ENCODE measurements at regions not wholly inside any gene's neighbourhood (a gene's known extent, or its start where the extent isn't known, plus 50 kb on each side); places are given as distances from the start of the nearest gene placed in this dataset.

DNA sequence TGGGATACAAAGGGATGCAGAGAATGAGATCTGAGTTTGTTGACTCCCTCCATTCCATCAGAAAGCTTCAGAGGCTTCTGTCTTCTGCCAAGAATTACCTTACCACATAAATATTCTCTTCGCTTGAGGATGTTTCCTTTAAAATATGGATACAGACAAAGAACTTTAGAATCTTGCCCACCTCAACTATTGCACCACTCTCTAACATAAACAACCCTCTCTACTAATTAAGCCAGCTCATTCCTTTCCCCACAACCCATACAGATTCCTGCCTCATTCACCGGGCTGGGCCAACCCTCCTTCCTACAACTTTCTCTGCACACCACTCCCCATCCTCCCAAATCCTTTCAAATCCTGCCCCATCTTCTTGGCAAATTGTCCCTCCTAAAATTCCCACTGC is 315.8 kb downstream of the RAB28 start:
- FAIRE-seq (no peak), DNase-seq (no peak), ATAC-seq (no peak)
- H3K4me1 ChIP-seq, result no peaks in the 10 kb centered on the region
- 76 to 87% methylated on average over 2 of the region's 2 CpGs for WGBS, 2 donors
- H3K9me3 ChIP-seq, result no peaks in the 10 kb centered on the region
- H3K4me3 ChIP-seq, result no peak overlapping the region
- no peaks in the 10 kb centered on the region for H3K27me3 ChIP-seq
- TF ChIP-seq, protein P1, sequence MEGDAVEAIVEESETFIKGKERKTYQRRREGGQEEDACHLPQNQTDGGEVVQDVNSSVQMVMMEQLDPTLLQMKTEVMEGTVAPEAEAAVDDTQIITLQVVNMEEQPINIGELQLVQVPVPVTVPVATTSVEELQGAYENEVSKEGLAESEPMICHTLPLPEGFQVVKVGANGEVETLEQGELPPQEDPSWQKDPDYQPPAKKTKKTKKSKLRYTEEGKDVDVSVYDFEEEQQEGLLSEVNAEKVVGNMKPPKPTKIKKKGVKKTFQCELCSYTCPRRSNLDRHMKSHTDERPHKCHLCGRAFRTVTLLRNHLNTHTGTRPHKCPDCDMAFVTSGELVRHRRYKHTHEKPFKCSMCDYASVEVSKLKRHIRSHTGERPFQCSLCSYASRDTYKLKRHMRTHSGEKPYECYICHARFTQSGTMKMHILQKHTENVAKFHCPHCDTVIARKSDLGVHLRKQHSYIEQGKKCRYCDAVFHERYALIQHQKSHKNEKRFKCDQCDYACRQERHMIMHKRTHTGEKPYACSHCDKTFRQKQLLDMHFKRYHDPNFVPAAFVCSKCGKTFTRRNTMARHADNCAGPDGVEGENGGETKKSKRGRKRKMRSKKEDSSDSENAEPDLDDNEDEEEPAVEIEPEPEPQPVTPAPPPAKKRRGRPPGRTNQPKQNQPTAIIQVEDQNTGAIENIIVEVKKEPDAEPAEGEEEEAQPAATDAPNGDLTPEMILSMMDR (IDR thresholded peaks at IDR 0.05), result no peak
- no peaks in the 10 kb centered on the region for H3K36me3 ChIP-seq
- intact Hi-C loops (cut with DNase I), result no loop called here
- H3K27ac ChIP-seq, result no peak overlapping the region

DNA sequence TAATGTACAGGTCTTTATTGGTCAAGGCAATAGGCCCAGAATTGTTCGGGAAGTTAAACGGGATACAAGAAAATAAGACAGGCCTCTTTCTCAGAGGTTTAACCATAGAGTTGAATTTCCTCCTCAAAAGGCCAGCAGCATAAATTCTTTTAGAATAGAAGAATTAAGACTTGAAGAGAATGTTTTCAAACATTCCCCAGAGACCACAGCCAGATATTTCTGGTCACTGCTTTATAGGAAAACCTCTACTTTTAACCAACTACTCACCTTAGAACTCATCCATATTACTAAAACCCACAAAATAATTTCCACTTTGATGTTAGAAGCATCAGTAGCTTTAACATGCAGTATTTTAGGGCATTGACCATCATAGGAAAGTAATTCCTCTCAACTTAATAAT is 317.9 kb downstream of the RAB28 start:
- intact Hi-C loops (cut with DNase I), result no loop called here
- WGBS, 2 donors, result 86 to 89% methylated on average over 2 of the region's 2 CpGs
- H3K27ac ChIP-seq, result no peak overlapping the region
- H3K27me3 ChIP-seq, result no peaks in the 10 kb centered on the region
- H3K4me3 ChIP-seq, result no peak overlapping the region
- H3K9me3 ChIP-seq, result no peaks in the 10 kb centered on the region
- H3K4me1 ChIP-seq, result no peaks in the 10 kb centered on the region
- no peak for FAIRE-seq
- TF ChIP-seq, protein P1 (IDR thresholded peaks at IDR 0.05), result no peak
- H3K36me3 ChIP-seq, result no peaks in the 10 kb centered on the region
- no peak for DNase-seq
- ATAC-seq, result no peak

DNA sequence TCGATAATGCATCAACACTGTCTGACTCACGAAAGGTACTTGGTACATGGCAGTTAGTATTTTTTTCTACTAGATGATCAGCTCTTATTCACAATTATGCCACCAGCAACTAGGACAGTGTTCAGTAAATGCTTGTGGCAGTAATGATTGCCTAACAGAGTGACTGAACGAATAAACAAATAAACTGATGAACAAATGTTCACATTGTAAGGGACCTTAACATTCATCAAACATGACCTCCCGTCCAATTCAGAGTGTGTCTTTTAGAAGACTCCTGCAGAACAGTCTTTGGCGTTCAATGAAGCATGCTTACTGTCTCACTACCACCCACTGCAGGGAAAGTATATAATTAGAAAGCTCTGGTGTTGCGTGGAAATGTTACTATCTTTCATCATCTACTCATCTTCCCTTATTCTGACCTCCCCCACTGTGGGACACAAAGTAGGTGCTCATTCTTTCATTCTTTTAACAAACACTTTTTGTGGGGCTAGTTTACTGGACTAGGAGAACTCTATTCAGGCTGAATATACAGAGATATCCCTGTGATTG is 319.3 kb downstream of the RAB28 start:
- WGBS, 2 donors, result 78 to 85% methylated on average over 6 of the region's 6 CpGs
- intact Hi-C loops (cut with DNase I), result no loop called here
- FAIRE-seq (no peak), DNase-seq (no peak), ATAC-seq (no peak)
- H3K36me3 ChIP-seq, result no peaks in the 10 kb centered on the region
- no peak overlapping the region for H3K27ac ChIP-seq
- H3K4me1 ChIP-seq, result no peaks in the 10 kb centered on the region
- H3K27me3 ChIP-seq, result no peaks in the 10 kb centered on the region
- TF ChIP-seq, protein P1 (IDR thresholded peaks at IDR 0.05), result no peak
- H3K4me3 ChIP-seq, result no peak overlapping the region
- no peaks in the 10 kb centered on the region for H3K9me3 ChIP-seq

GRCh38 chr4:13162886-13163285 is 321.3 kb downstream of the RAB28 start:
- ATAC-seq (no peak), FAIRE-seq (no peak), DNase-seq (no peak)
- no peaks in the 10 kb centered on the region for H3K36me3 ChIP-seq
- TF ChIP-seq, protein P1 (IDR thresholded peaks at IDR 0.05), result no peak
- H3K4me3 ChIP-seq, result no peak overlapping the region
- 55 to 59% methylated on average over 5 of the region's 5 CpGs for WGBS, 2 donors
- intact Hi-C loops (cut with DNase I), result no loop called here
- H3K9me3 ChIP-seq, result no peaks in the 10 kb centered on the region
- H3K4me1 ChIP-seq, result no peaks in the 10 kb centered on the region
- no peaks in the 10 kb centered on the region for H3K27me3 ChIP-seq
- no peak overlapping the region for H3K27ac ChIP-seq

- no peak for ATAC-seq
- Histone ChIP-seq H3K4me1 (no peaks in the 10 kb centered on the region), H3K36me3 (no peaks in the 10 kb centered on the region), H3K27me3 (no peaks in the 10 kb centered on the region), H3K27ac (no peak overlapping the region), H3K4me3 (no peak overlapping the region), H3K9me3 (no peaks in the 10 kb centered on the region)
- DNase-seq, result no peak
- no peak for FAIRE-seq
- 78 to 80% methylated on average over 2 of the region's 2 CpGs for WGBS, 2 donors
- TF ChIP-seq, protein P1 (IDR thresholded peaks at IDR 0.05), result no peak
- intact Hi-C loops (cut with DNase I), result no loop called here
Measured at GRCh38 chr4:13160920-13161319, 323.2 kb downstream of the RAB28 start.

Measured in pancreas (tissue), 10 donors.